ENCODE measurements at regions not wholly inside any gene's neighbourhood (a gene's known extent, or its start where the extent isn't known, plus 50 kb on each side); places are given as distances from the start of the nearest gene placed in this dataset.
"Not testable (repeated sequence)": the region's sequence is repeated elsewhere in the genome, so short reads cannot be mapped to it uniquely, and the experiment has no call there.

GRCh38 chr6:19714434-19715166 lies 122.6 kb upstream of the ID4 start:
- no peak for DNase-seq

- DNase-seq: no peak
Measured at GRCh38 chr6:19715167-19715551, 122.0 kb upstream of the ID4 start.

GRCh38 chr6:19719691-19720128 lies 117.5 kb upstream of the ID4 start:
- no peak for DNase-seq

- no peak for DNase-seq
Measured at GRCh38 chr6:19721766-19722377, 115.3 kb upstream of the ID4 start.

GRCh38 chr6:19722999-19723398 lies 114.2 kb upstream of the ID4 start:
- no peak for DNase-seq

- DNase-seq: no peak
Measured at GRCh38 chr6:19723545-19723944, 113.6 kb upstream of the ID4 start.

- DNase-seq: not testable (repeated sequence)
Measured at GRCh38 chr6:19725436-19725835, 111.7 kb upstream of the ID4 start.

GRCh38 chr6:19731282-19731681 lies 105.9 kb upstream of the ID4 start:
- DNase-seq: no peak

GRCh38 chr6:19734061-19734460 lies 103.1 kb upstream of the ID4 start:
- DNase-seq: no peak

- DNase-seq: no peak
Measured at GRCh38 chr6:19734519-19734918, 102.7 kb upstream of the ID4 start.

- DNase-seq: no peak
Measured at GRCh38 chr6:19736066-19736465, 101.1 kb upstream of the ID4 start.

- DNase-seq: no peak
Measured at GRCh38 chr6:19738010-19738409, 99.2 kb upstream of the ID4 start.

GRCh38 chr6:19749722-19750121 lies 87.4 kb upstream of the ID4 start:
- no peak for DNase-seq

- no peak for DNase-seq
Measured at GRCh38 chr6:19752746-19753145, 84.4 kb upstream of the ID4 start.

GRCh38 chr6:19753826-19754225 lies 83.3 kb upstream of the ID4 start:
- DNase-seq: no peak

- DNase-seq: no peak
Measured at GRCh38 chr6:19754686-19755085, 82.5 kb upstream of the ID4 start.

GRCh38 chr6:19755181-19755580 lies 82.0 kb upstream of the ID4 start:
- DNase-seq: no peak

- no peak for DNase-seq
Measured at GRCh38 chr6:19757036-19757435, 80.1 kb upstream of the ID4 start.

GRCh38 chr6:19759117-19759880 lies 77.9 kb upstream of the ID4 start:
- DNase-seq: no peak

- no peak for DNase-seq
Measured at GRCh38 chr6:19761121-19761520, 76.0 kb upstream of the ID4 start.

GRCh38 chr6:19771753-19772336 lies 65.3 kb upstream of the ID4 start:
- DNase-seq: no peak

- no peak for DNase-seq
Measured at GRCh38 chr6:19772891-19773290, 64.3 kb upstream of the ID4 start.

- no peak for DNase-seq
Measured at GRCh38 chr6:19781269-19781668, 55.9 kb upstream of the ID4 start.

- no peak for DNase-seq
Measured at GRCh38 chr6:19782588-19782987, 54.6 kb upstream of the ID4 start.

Data from CD4-positive, alpha-beta T cell treated with Interleukin-10 for 1 hour (primary cell).